ENCODE measurements at regions not wholly inside any gene's neighbourhood (a gene's known extent, or its start where the extent isn't known, plus 50 kb on each side); places are given as distances from the start of the nearest gene placed in this dataset.
A peak's percentile ranks its signal among the peaks of the same experiment; 100 is the strongest.

GRCh38 chr1:103461161-103462105, 64.1 kb upstream of the RNPC3 start:
- no peak for TF ChIP-seq POLR2A (IDR thresholded peaks at IDR 0.05)
- TF ChIP-seq CTCF (IDR thresholded peaks at IDR 0.05), result peak in 4 of 6 experiments; percentile 16 to 43 (median 28)
